Skin epidermis (tissue), 12 donors: ENCODE measurements at regions not wholly inside any gene's neighbourhood (a gene's known extent, or its start where the extent isn't known, plus 50 kb on each side); places are given as distances from the start of the nearest gene placed in this dataset.

Experiments
- H3K27ac ChIP-seq, 21 experiments: fragments of 200-600 bp; sonication (generic) in 11 of 21; one replicate each; pipeline ENCODE4 v1.5.0; 2020; ENCODE audit warnings: mild to moderate bottlenecking in 3 of 21, inconsistent platforms in 2 of 21, moderate library complexity in 2 of 21
- H3K4me3 ChIP-seq, 7 experiments: fragments of 200-600 bp; sonication (generic) in 2 of 7; one replicate each; pipeline ENCODE4 v1.5.0; 2020; ENCODE audit warnings: inconsistent platforms in 2 of 7, mild to moderate bottlenecking in 2 of 7, moderate library complexity in 1 of 7

- Histone ChIP-seq H3K27ac (peak overlapping the region in 7 of 21 experiments; percentile 7 to 35 (median 17)), H3K4me3 (no peak overlapping the region)
Observed at GRCh38 chr4:123298801-123299200, 97.8 kb upstream of the SPRY1 start.

- H3K27ac ChIP-seq: peak overlapping the region in 7 of 21 experiments; percentile 2 to 35 (median 17)
- H3K4me3 ChIP-seq: no peak overlapping the region
Observed at GRCh38 chr4:123299212-123299691, 97.3 kb upstream of the SPRY1 start.

- Histone ChIP-seq H3K4me3 (no peak overlapping the region), H3K27ac (no peak overlapping the region)
Observed at GRCh38 chr4:123300222-123301039, 96.2 kb upstream of the SPRY1 start.

GRCh38 chr4:123301923-123302322 is 94.7 kb upstream of the SPRY1 start:
- no peak overlapping the region for H3K4me3 ChIP-seq

GRCh38 chr4:123304151-123304964 is 92.2 kb upstream of the SPRY1 start:
- no peak overlapping the region for H3K4me3 ChIP-seq
- no peak overlapping the region for H3K27ac ChIP-seq

More at GRCh38 chr4:123301923-123302322, 94.7 kb upstream of the SPRY1 start:
- no peak overlapping the region for H3K27ac ChIP-seq

GRCh38 chr4:123305736-123306135 is 90.9 kb upstream of the SPRY1 start:
- H3K4me3 ChIP-seq: no peak overlapping the region
- no peak overlapping the region for H3K27ac ChIP-seq

GRCh38 chr4:123306769-123307168 is 89.8 kb upstream of the SPRY1 start:
- H3K27ac ChIP-seq: no peak overlapping the region
- no peak overlapping the region for H3K4me3 ChIP-seq

- no peak overlapping the region for H3K27ac ChIP-seq
Observed at GRCh38 chr4:123308667-123309066, 87.9 kb upstream of the SPRY1 start.

GRCh38 chr4:123312116-123312515 is 84.5 kb upstream of the SPRY1 start:
- Histone ChIP-seq H3K27ac (no peak overlapping the region), H3K4me3 (no peak overlapping the region)

More at GRCh38 chr4:123308667-123309066, 87.9 kb upstream of the SPRY1 start:
- H3K4me3 ChIP-seq: no peak overlapping the region

- Histone ChIP-seq H3K27ac (no peak overlapping the region), H3K4me3 (no peak overlapping the region)
Observed at GRCh38 chr4:123312951-123313592, 83.5 kb upstream of the SPRY1 start.

GRCh38 chr4:123315617-123316016 is 81.0 kb upstream of the SPRY1 start:
- H3K27ac ChIP-seq: no peak overlapping the region

GRCh38 chr4:123317211-123317610 is 79.4 kb upstream of the SPRY1 start:
- H3K4me3 ChIP-seq: no peak overlapping the region
- H3K27ac ChIP-seq: no peak overlapping the region

More at GRCh38 chr4:123315617-123316016, 81.0 kb upstream of the SPRY1 start:
- no peak overlapping the region for H3K4me3 ChIP-seq

GRCh38 chr4:123319639-123320038 is 77.0 kb upstream of the SPRY1 start:
- H3K4me3 ChIP-seq: no peak overlapping the region
- H3K27ac ChIP-seq: no peak overlapping the region

- H3K27ac ChIP-seq: no peak overlapping the region
- H3K4me3 ChIP-seq: no peak overlapping the region
Observed at GRCh38 chr4:123323998-123324397, 72.6 kb upstream of the SPRY1 start.

- no peak overlapping the region for H3K27ac ChIP-seq
- no peak overlapping the region for H3K4me3 ChIP-seq
Observed at GRCh38 chr4:123325241-123325681, 71.3 kb upstream of the SPRY1 start.

- H3K4me3 ChIP-seq: no peak overlapping the region
- no peak overlapping the region for H3K27ac ChIP-seq
Observed at GRCh38 chr4:123327346-123327745, 69.2 kb upstream of the SPRY1 start.

- Histone ChIP-seq H3K4me3 (no peak overlapping the region), H3K27ac (no peak overlapping the region)
Observed at GRCh38 chr4:123327846-123328429, 68.7 kb upstream of the SPRY1 start.

- Histone ChIP-seq H3K4me3 (no peak overlapping the region), H3K27ac (peak overlapping the region in 4 of 21 experiments; percentile 42 to 82 (median 70))
Observed at GRCh38 chr4:123338715-123339114, 57.9 kb upstream of the SPRY1 start.

- peak overlapping the region in 11 of 21 experiments; percentile 18 to 82 (median 57) for H3K27ac ChIP-seq
Observed at GRCh38 chr4:123339507-123340380, 56.9 kb upstream of the SPRY1 start.

More at GRCh38 chr4:123339507-123340380, 56.9 kb upstream of the SPRY1 start:
- no peak overlapping the region for H3K4me3 ChIP-seq
